Choroid plexus epithelial cell (primary cell): ENCODE measurements at regions not wholly inside any gene's neighbourhood (a gene's known extent, or its start where the extent isn't known, plus 50 kb on each side); places are given as distances from the start of the nearest gene placed in this dataset.

Experiments
- DNase-seq: peaks from one replicate; pipeline ENCODE4 v3.0.0-alpha.2; 2010; ENCODE audit warnings: low read depth
- H3K4me3 ChIP-seq: 2 replicates; pipeline ENCODE4 v1.5.1; 2011; ENCODE audit warnings: low read depth, mild to moderate bottlenecking, control low read depth, low read length, moderate library complexity
- TF ChIP-seq, protein P1 (sequence below): conservative IDR thresholded peaks from 2 replicates; pipeline ENCODE4 v1.5.1; 2011; ENCODE audit warnings: low read depth, mild to moderate bottlenecking, control low read depth, inconsistent platforms, low read length, moderate library complexity

DNA sequence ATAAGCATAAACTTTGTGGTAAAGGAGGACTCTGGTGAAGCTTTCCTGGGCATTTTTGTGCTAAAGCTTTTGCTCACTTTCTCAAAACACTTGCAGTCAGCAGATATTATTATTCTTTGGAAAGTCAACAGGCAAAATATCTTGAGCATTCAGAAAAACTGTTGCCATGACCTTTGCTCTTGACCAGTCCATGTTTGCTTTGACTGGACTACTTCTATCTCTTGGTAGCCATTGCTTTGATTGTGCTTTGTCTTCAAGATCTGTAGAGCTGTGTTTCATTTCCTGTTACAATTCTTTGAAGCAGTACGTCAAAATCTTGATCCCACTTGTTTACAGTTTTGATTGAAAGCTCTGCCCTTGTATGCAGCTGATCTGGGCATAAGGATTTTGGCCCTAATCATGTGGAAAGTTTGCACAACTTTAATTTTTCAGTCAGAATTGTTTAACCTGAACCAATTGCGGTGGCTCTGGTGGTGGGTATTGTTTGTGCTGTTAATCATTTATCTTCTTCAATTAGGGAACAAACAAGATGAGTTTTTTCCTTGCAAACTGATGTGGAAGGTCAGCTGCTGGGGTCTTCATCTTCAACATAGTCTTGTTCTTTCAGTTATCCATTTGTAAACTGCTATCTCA, 121.5 kb upstream of the NUDT6 start:
- TF ChIP-seq, protein P1, sequence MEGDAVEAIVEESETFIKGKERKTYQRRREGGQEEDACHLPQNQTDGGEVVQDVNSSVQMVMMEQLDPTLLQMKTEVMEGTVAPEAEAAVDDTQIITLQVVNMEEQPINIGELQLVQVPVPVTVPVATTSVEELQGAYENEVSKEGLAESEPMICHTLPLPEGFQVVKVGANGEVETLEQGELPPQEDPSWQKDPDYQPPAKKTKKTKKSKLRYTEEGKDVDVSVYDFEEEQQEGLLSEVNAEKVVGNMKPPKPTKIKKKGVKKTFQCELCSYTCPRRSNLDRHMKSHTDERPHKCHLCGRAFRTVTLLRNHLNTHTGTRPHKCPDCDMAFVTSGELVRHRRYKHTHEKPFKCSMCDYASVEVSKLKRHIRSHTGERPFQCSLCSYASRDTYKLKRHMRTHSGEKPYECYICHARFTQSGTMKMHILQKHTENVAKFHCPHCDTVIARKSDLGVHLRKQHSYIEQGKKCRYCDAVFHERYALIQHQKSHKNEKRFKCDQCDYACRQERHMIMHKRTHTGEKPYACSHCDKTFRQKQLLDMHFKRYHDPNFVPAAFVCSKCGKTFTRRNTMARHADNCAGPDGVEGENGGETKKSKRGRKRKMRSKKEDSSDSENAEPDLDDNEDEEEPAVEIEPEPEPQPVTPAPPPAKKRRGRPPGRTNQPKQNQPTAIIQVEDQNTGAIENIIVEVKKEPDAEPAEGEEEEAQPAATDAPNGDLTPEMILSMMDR, result no peak
- no peak overlapping the region for H3K4me3 ChIP-seq
- DNase-seq, result no peak

DNA sequence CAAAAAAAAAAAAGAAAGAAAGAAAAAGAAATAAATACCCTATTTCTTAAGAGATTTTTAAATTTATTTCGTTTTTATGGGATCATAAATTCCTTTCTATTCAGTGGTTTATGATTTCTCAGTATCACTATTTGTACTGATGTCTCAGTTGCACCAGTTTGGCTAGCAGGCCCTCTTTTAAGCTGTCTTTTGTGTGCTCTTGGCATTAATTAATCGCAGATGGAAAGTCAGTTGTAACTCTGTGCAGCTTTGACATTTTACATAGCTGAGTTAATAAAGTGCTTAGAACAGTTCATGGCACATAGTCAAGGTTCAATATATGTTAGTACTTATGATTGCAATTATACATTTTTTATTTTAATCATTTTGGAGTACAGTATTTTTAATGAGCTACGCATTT, 123.7 kb upstream of the NUDT6 start:
- DNase-seq, result no peak
- TF ChIP-seq, protein P1, result no peak
- no peak overlapping the region for H3K4me3 ChIP-seq

DNA sequence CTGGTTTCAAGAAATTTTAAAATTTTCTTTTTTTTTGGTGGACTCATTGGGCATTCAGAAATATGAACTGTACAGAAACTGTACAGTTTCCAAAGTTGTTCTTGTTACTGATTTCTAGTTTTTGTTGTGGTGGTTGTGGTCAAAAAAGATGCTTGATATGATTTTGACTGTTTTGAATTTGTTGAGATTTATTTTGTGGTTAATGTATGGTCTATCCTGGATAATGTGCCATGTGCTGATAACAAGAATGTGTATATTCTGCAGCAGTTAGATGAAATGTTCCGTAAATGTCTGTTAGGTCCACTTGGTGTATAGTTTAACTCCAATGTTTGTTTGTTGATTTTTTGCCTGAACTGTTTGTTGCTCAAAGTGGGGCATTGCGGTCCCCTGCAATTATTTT, 127.6 kb upstream of the NUDT6 start:
- TF ChIP-seq, protein P1, result no peak
- no peak for DNase-seq
- no peak overlapping the region for H3K4me3 ChIP-seq

DNA sequence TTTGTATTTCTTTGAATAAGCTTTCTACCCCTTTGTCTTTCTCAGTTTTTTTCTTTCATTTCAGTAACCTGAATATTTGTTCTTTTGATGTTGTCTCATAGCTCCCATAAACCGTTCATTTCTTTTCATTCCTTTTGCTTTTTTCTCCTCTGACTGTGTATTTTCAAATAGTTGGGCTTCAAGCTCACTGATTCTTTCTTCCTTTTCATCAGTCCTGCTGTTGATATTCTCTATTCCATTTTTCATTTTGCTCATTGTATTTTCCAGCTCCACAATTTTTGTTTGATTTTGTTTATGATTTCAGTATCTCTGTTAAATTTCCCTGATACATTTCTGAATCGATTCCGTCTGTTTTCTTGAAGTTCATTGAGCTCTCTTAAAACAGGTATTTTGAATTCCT, 129.6 kb upstream of the NUDT6 start:
- TF ChIP-seq, protein P1, result no peak
- no peak overlapping the region for H3K4me3 ChIP-seq
- DNase-seq, result no peak

DNA sequence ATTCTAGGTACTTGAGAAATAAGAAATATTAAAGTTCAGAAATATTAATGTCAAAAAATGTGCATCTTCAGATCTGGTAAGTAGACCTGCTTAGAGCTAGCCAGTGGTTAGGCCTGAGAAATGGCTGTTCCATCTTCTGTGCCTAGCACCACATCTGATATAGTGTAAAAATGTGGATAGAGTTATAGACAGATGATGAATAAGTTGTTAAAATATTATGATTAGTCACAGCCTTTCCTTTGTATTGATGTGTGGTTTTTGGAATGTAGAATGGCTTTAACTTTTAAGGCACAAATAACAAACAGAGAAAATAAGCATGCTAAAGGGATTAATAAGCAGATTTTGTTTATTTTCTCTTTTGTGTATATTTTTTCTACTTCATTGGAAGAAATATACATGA, 133.5 kb upstream of the NUDT6 start:
- no peak overlapping the region for H3K4me3 ChIP-seq
- TF ChIP-seq, protein P1, result no peak
- no peak for DNase-seq

DNA sequence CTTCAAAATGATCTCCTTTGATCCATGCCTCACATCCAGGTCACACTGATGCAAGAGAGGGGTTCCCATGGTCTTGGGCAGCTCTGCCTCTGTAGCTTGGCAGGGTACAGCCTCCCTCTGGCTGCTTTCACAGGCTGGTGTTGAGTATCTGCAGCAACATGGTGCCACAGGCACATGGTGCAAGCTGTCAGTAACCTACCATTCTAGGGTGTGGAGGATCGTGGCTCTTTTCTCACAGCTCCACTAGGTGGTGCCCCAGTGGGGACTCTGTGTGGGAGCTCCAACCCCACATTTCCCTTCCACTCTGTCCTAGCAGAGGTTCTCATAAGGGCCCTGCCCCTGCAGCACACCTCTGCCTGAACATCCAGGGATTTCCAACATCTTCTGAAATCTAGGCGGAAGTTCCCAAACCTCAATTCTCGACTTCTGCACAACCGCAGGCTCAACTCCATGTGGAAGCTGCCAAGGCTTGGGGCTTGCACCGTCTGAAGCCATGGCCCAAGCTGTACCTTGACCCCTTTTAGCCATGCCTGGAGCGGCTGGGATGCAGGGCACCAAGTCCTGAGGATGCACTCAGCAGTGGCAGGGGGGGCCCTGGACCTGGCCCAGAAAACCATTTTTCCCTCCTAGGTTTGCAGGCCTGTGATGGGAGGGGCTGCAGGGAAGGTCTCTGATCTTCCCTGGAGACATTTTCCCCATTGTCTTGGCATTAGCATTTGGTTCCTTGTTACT, 137.8 kb upstream of the NUDT6 start:
- H3K4me3 ChIP-seq, result no peak overlapping the region
- TF ChIP-seq, protein P1, result peak; percentile 2
- no peak for DNase-seq

DNA sequence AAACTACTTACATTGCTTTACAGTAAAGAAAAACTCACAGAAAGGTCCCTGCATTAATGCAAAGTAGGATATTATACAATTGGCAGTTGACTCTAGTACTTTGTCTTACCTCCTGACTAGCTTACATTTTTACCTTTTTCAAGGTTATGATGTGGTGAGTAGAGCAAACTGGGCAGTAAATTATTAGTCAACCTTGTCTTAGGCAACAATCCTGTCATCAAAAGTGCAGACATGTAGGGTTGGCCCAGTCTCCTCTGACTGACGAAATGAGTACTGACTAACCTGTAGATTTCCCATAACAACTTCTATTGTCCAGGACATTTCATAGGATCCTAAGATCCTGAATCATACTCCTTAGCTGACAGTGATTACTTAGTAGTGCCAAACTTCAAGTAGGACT, 142.0 kb upstream of the NUDT6 start:
- TF ChIP-seq, protein P1, result no peak
- H3K4me3 ChIP-seq, result no peak overlapping the region
- DNase-seq, result peak; percentile 73
